ENCODE measurements at regions not wholly inside any gene's neighbourhood (a gene's known extent, or its start where the extent isn't known, plus 50 kb on each side); places are given as distances from the start of the nearest gene placed in this dataset.

GRCh38 chr16:85432606-85433005 lies 180.5 kb upstream of the GSE1 start:
- TF ChIP-seq EZH2 (IDR thresholded peaks at IDR 0.05; ENCODE audit: insufficient read depth, poor library complexity, severe bottlenecking) = no peak
- TF ChIP-seq EZH2phosphoT487 (IDR thresholded peaks at IDR 0.05; ENCODE audit: insufficient read depth, low read depth) = no peak
